ENCODE measurements at regions not wholly inside any gene's neighbourhood (a gene's known extent, or its start where the extent isn't known, plus 50 kb on each side); places are given as distances from the start of the nearest gene placed in this dataset.

DNA sequence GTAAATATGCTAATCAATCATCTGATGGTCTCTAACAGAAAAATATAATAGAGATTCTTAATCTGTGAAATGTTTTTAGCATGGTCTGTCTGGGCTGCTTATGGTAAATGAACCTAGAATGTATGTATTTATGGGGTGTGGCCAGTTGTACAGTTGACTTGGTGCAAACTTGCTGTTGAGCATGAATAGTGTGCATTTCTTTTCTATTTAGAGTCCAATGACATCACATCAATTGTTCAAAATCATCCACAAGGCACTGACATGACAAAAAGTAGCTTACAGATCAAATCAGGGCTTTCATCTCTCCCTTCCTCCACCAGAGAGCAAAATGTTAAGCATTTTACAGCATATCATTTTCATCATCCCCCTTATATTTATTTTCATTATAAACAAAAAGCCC, 1010.3 kb downstream of the KCNT2 start:
- Histone ChIP-seq H3K4me3 (replicated peaks in 1 of 3; ENCODE audit: insufficient read depth in 1 of 3, low read depth in 1 of 3, low read length in 3 of 3) (no peak overlapping the region), H3K36me3 (ENCODE audit: control insufficient read depth in 2 of 2, extremely low read depth in 1 of 2, insufficient read depth in 2 of 2, low read length in 2 of 2) (no peaks in the 10 kb centered on the region), H2AFZ (ENCODE audit: low read depth, low read length) (no peak overlapping the region), H3K27ac (ENCODE audit: insufficient read depth, low read depth, low read length) (no peak overlapping the region), H3K79me2 (ENCODE audit: control insufficient read depth, insufficient read depth, low read length) (no peaks in the 10 kb centered on the region), H3K9ac (replicated peaks; ENCODE audit: extremely low read depth, insufficient read depth, low read length) (no peak overlapping the region), H3K9me3 (replicated peaks; ENCODE audit: control insufficient read depth, insufficient read depth, low read length) (no peaks in the 10 kb centered on the region), H4K20me1 (replicated peaks; ENCODE audit: control insufficient read depth, extremely low read depth, insufficient read depth, low read length) (no peaks in the 10 kb centered on the region), H3K4me1 (ENCODE audit: control insufficient read depth, extremely low read depth, insufficient read depth, low read length) (no peaks in the 10 kb centered on the region), H3K27me3 (ENCODE audit: control insufficient read depth in 2 of 2, insufficient read depth in 2 of 2, low read length in 2 of 2) (no peaks in the 10 kb centered on the region), H3K9me1 (replicated peaks; ENCODE audit: control insufficient read depth, extremely low read depth, insufficient read depth, low read length) (no peaks in the 10 kb centered on the region), H3K4me2 (ENCODE audit: insufficient read depth, low read length) (no peak overlapping the region)
- no TSS peak for BruUV-seq (replicated peaks)
- dilution Hi-C loops (cut with MboI; ENCODE audit: extremely low pct_ligation_motif_present, low sequenced_read_pairs), result no loop called here
- CTCF ChIA-PET, result no interaction called here
- POLR2A ChIA-PET, result no interaction called here
- intact Hi-C loops (cut with micrococcal nuclease), result no loop called here
- FAIRE-seq (no peak), DNase-seq (ENCODE audit: low read depth, low spot score) (no peak)
- TF ChIP-seq POLR2A (IDR thresholded peaks at IDR 0.05; ENCODE audit: low read depth, low read length) (no peak), POLR2AphosphoS5 (IDR thresholded peaks at IDR 0.05; ENCODE audit: insufficient read depth, low read depth, low read length) (no peak), GATA2 (IDR thresholded peaks at IDR 0.05; ENCODE audit: insufficient read depth, insufficient read length, low read depth, low read length) (no peak), MYC (IDR thresholded peaks at IDR 0.05; ENCODE audit: low read depth, low read length) (no peak), FOS (IDR thresholded peaks at IDR 0.05; ENCODE audit: borderline replicate concordance, insufficient read depth, low read length) (no peak), JUN (IDR thresholded peaks at IDR 0.05; ENCODE audit: borderline replicate concordance, insufficient read depth, insufficient read length, low read depth) (no peak), EZH2 (IDR thresholded peaks at IDR 0.05; ENCODE audit: borderline replicate concordance, low read depth, low read length, severe bottlenecking) (no peak)
- TF ChIP-seq, protein P1, sequence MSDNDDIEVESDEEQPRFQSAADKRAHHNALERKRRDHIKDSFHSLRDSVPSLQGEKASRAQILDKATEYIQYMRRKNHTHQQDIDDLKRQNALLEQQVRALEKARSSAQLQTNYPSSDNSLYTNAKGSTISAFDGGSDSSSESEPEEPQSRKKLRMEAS (IDR thresholded peaks at IDR 0.05; ENCODE audit: insufficient read depth, insufficient read length), result no peak

DNA sequence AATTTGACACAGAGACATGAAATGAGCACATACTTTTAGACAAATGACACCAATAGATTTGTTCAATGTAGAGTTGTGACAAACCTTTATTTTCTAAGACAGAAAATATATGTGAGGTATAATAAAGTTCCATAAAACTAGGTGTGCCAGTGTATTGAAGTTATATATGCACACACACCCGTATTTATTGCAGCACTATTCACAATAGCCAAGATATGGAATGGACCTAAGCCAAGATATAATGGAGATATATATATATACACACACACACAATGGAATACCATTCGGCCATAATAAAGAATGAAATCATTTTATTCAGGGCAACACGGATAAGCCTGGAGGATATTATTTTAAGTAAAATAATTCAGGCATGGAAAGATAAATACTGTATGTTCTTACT, 1013.5 kb downstream of the KCNT2 start:
- Histone ChIP-seq H3K36me3 (ENCODE audit: control insufficient read depth in 2 of 2, extremely low read depth in 1 of 2, insufficient read depth in 2 of 2, low read length in 2 of 2) (no peaks in the 10 kb centered on the region), H4K20me1 (replicated peaks; ENCODE audit: control insufficient read depth, extremely low read depth, insufficient read depth, low read length) (no peaks in the 10 kb centered on the region), H3K27ac (ENCODE audit: insufficient read depth, low read depth, low read length) (no peak overlapping the region), H3K79me2 (ENCODE audit: control insufficient read depth, insufficient read depth, low read length) (no peaks in the 10 kb centered on the region), H3K27me3 (ENCODE audit: control insufficient read depth in 2 of 2, insufficient read depth in 2 of 2, low read length in 2 of 2) (no peaks in the 10 kb centered on the region), H3K9ac (replicated peaks; ENCODE audit: extremely low read depth, insufficient read depth, low read length) (no peak overlapping the region), H3K4me2 (ENCODE audit: insufficient read depth, low read length) (no peak overlapping the region), H3K4me1 (ENCODE audit: control insufficient read depth, extremely low read depth, insufficient read depth, low read length) (no peaks in the 10 kb centered on the region), H3K4me3 (replicated peaks in 1 of 3; ENCODE audit: insufficient read depth in 1 of 3, low read depth in 1 of 3, low read length in 3 of 3) (no peak overlapping the region), H2AFZ (ENCODE audit: low read depth, low read length) (no peak overlapping the region), H3K9me1 (replicated peaks; ENCODE audit: control insufficient read depth, extremely low read depth, insufficient read depth, low read length) (no peaks in the 10 kb centered on the region), H3K9me3 (replicated peaks; ENCODE audit: control insufficient read depth, insufficient read depth, low read length) (no peaks in the 10 kb centered on the region)
- no peak for FAIRE-seq
- intact Hi-C loops (cut with micrococcal nuclease), result no loop called here
- dilution Hi-C loops (cut with MboI; ENCODE audit: extremely low pct_ligation_motif_present, low sequenced_read_pairs), result no loop called here
- BruUV-seq (replicated peaks), result no TSS peak
- CTCF ChIA-PET, result no interaction called here
- DNase-seq (ENCODE audit: low read depth, low spot score), result no peak
- POLR2A ChIA-PET, result no interaction called here
- TF ChIP-seq POLR2AphosphoS5 (IDR thresholded peaks at IDR 0.05; ENCODE audit: insufficient read depth, low read depth, low read length) (no peak), EZH2 (IDR thresholded peaks at IDR 0.05; ENCODE audit: borderline replicate concordance, low read depth, low read length, severe bottlenecking) (no peak), MYC (IDR thresholded peaks at IDR 0.05; ENCODE audit: low read depth, low read length) (no peak), POLR2A (IDR thresholded peaks at IDR 0.05; ENCODE audit: low read depth, low read length) (no peak), GATA2 (IDR thresholded peaks at IDR 0.05; ENCODE audit: insufficient read depth, insufficient read length, low read depth, low read length) (no peak), JUN (IDR thresholded peaks at IDR 0.05; ENCODE audit: borderline replicate concordance, insufficient read depth, insufficient read length, low read depth) (no peak), FOS (IDR thresholded peaks at IDR 0.05; ENCODE audit: borderline replicate concordance, insufficient read depth, low read length) (no peak)
- TF ChIP-seq, protein P2, sequence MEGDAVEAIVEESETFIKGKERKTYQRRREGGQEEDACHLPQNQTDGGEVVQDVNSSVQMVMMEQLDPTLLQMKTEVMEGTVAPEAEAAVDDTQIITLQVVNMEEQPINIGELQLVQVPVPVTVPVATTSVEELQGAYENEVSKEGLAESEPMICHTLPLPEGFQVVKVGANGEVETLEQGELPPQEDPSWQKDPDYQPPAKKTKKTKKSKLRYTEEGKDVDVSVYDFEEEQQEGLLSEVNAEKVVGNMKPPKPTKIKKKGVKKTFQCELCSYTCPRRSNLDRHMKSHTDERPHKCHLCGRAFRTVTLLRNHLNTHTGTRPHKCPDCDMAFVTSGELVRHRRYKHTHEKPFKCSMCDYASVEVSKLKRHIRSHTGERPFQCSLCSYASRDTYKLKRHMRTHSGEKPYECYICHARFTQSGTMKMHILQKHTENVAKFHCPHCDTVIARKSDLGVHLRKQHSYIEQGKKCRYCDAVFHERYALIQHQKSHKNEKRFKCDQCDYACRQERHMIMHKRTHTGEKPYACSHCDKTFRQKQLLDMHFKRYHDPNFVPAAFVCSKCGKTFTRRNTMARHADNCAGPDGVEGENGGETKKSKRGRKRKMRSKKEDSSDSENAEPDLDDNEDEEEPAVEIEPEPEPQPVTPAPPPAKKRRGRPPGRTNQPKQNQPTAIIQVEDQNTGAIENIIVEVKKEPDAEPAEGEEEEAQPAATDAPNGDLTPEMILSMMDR (IDR thresholded peaks at IDR 0.05; ENCODE audit: extremely low read depth in 1 of 2, insufficient read depth in 1 of 2, low read depth in 1 of 2, low read length in 2 of 2), result no peak
- TF ChIP-seq, protein P1 (IDR thresholded peaks at IDR 0.05; ENCODE audit: insufficient read depth, insufficient read length), result no peak
